Thyroid gland (tissue), 4 donors: ENCODE measurements at regions not wholly inside any gene's neighbourhood (a gene's known extent, or its start where the extent isn't known, plus 50 kb on each side); places are given as distances from the start of the nearest gene placed in this dataset.

Experiments used
- CTCF ChIP-seq, 6 experiments: fragments of 200-600 bp in 3 of 6; fragments of 450-650 bp in 3 of 6; sonication (generic) in 3 of 6; IDR thresholded peaks; one replicate each; pipeline ENCODE4 v1.5.1; 2016 to 2019; ENCODE audit warnings: antibody characterized with exemption in 6 of 6, mild to moderate bottlenecking in 2 of 6, inconsistent platforms in 1 of 6, moderate library complexity in 1 of 6
- POLR2A ChIP-seq, 2 donors: fragments of 450-650 bp; IDR thresholded peaks; one replicate each; pipeline ENCODE4 v1.6.1; 2017; ENCODE audit warnings: antibody characterized with exemption in 2 of 2, mild to moderate bottlenecking in 2 of 2, moderate library complexity in 1 of 2

GRCh38 chr4:187555174-187555573 lies 440.4 kb upstream of the ZFP42 start:
- no peak for TF ChIP-seq CTCF (IDR thresholded peaks at IDR 0.05)
- TF ChIP-seq POLR2A (IDR thresholded peaks at IDR 0.05): no peak
